HG02885 (cell line): ENCODE measurements at regions not wholly inside any gene's neighbourhood (a gene's known extent, or its start where the extent isn't known, plus 50 kb on each side); places are given as distances from the start of the nearest gene placed in this dataset.
"Not testable (repeated sequence)": the region's sequence is repeated elsewhere in the genome, so short reads cannot be mapped to it uniquely, and the experiment has no call there.

ENCODE experiments used
- ATAC-seq: cut with Tn5 transposase; IDR thresholded peaks from one replicate; pipeline ENCODE4 v1.9.1; 2021; ENCODE audit warnings: mild to moderate bottlenecking; ENCODE audit not compliant: unreplicated experiment, poor library complexity

GRCh38 chr1:149274493-149274892, 171.1 kb upstream of the NBPF9 start:
- not testable (repeated sequence) for ATAC-seq

GRCh38 chr1:149275802-149276201, 172.5 kb upstream of the NBPF9 start:
- ATAC-seq, result not testable (repeated sequence)

GRCh38 chr1:149276496-149276895, 173.1 kb upstream of the NBPF9 start:
- not testable (repeated sequence) for ATAC-seq

- not testable (repeated sequence) for ATAC-seq
Observed at GRCh38 chr1:149278156-149278555, 174.8 kb upstream of the NBPF9 start.

- not testable (repeated sequence) for ATAC-seq
Observed at GRCh38 chr1:149279015-149279414, 175.7 kb upstream of the NBPF9 start.

- not testable (repeated sequence) for ATAC-seq
Observed at GRCh38 chr1:149279512-149279911, 176.2 kb upstream of the NBPF9 start.

- ATAC-seq, result not testable (repeated sequence)
Observed at GRCh38 chr1:149284773-149285172, 181.4 kb upstream of the NBPF9 start.

- not testable (repeated sequence) for ATAC-seq
Observed at GRCh38 chr1:149285205-149285604, 181.9 kb upstream of the NBPF9 start.

GRCh38 chr1:149285638-149286037, 182.3 kb upstream of the NBPF9 start:
- ATAC-seq, result not testable (repeated sequence)

- ATAC-seq, result not testable (repeated sequence)
Observed at GRCh38 chr1:149288580-149288979, 185.2 kb upstream of the NBPF9 start.

GRCh38 chr1:149300478-149301218, 174.2 kb upstream of the NBPF19 start:
- not testable (repeated sequence) for ATAC-seq

GRCh38 chr1:149301282-149301681, 173.6 kb upstream of the NBPF19 start:
- not testable (repeated sequence) for ATAC-seq

GRCh38 chr1:149304796-149305195, 170.0 kb upstream of the NBPF19 start:
- not testable (repeated sequence) for ATAC-seq

GRCh38 chr1:149307640-149308039, 167.2 kb upstream of the NBPF19 start:
- not testable (repeated sequence) for ATAC-seq

GRCh38 chr1:149314921-149315320, 159.9 kb upstream of the NBPF19 start:
- ATAC-seq, result not testable (repeated sequence)

- ATAC-seq, result not testable (repeated sequence)
Observed at GRCh38 chr1:149320971-149321731, 153.7 kb upstream of the NBPF19 start.

GRCh38 chr1:149321732-149322016, 153.2 kb upstream of the NBPF19 start:
- ATAC-seq, result not testable (repeated sequence)

- not testable (repeated sequence) for ATAC-seq
Observed at GRCh38 chr1:149330081-149330335, 144.8 kb upstream of the NBPF19 start.

- ATAC-seq, result not testable (repeated sequence)
Observed at GRCh38 chr1:149336082-149336481, 138.8 kb upstream of the NBPF19 start.

GRCh38 chr1:149338221-149338691, 136.6 kb upstream of the NBPF19 start:
- ATAC-seq, result not testable (repeated sequence)

GRCh38 chr1:149338698-149339097, 136.1 kb upstream of the NBPF19 start:
- ATAC-seq, result not testable (repeated sequence)

- not testable (repeated sequence) for ATAC-seq
Observed at GRCh38 chr1:149349448-149349847, 125.4 kb upstream of the NBPF19 start.
